ENCODE measurements at regions not wholly inside any gene's neighbourhood (a gene's known extent, or its start where the extent isn't known, plus 50 kb on each side); places are given as distances from the start of the nearest gene placed in this dataset.

GRCh38 chr3:34374521-34374920, 576.1 kb downstream of the PDCD6IP start:
- DNase-seq (ENCODE audit: low read depth, low spot score), result no peak

- DNase-seq (ENCODE audit: low read depth, low spot score), result no peak
Observed at GRCh38 chr3:34376691-34377090, 578.3 kb downstream of the PDCD6IP start.

GRCh38 chr3:34377961-34378360, 579.5 kb downstream of the PDCD6IP start:
- no peak for DNase-seq (ENCODE audit: low read depth, low spot score)

GRCh38 chr3:34381243-34381642, 582.8 kb downstream of the PDCD6IP start:
- DNase-seq (ENCODE audit: low read depth, low spot score), result no peak

- DNase-seq (ENCODE audit: low read depth, low spot score), result no peak
Observed at GRCh38 chr3:34382859-34383258, 584.4 kb downstream of the PDCD6IP start.

- no peak for DNase-seq (ENCODE audit: low read depth, low spot score)
Observed at GRCh38 chr3:34386309-34386708, 587.9 kb downstream of the PDCD6IP start.

- no peak for DNase-seq (ENCODE audit: low read depth, low spot score)
Observed at GRCh38 chr3:34387826-34388564, 589.6 kb downstream of the PDCD6IP start.

GRCh38 chr3:34388830-34389229, 590.4 kb downstream of the PDCD6IP start:
- no peak for DNase-seq (ENCODE audit: low read depth, low spot score)

- no peak for DNase-seq (ENCODE audit: low read depth, low spot score)
Observed at GRCh38 chr3:34394978-34395748, 596.7 kb downstream of the PDCD6IP start.

- no peak for DNase-seq (ENCODE audit: low read depth, low spot score)
Observed at GRCh38 chr3:34396288-34396687, 597.9 kb downstream of the PDCD6IP start.

GRCh38 chr3:34396956-34397355, 598.5 kb downstream of the PDCD6IP start:
- no peak for DNase-seq (ENCODE audit: low read depth, low spot score)

GRCh38 chr3:34399401-34399800, 601.0 kb downstream of the PDCD6IP start:
- no peak for DNase-seq (ENCODE audit: low read depth, low spot score)

GRCh38 chr3:34405159-34405558, 606.7 kb downstream of the PDCD6IP start:
- no peak for DNase-seq (ENCODE audit: low read depth, low spot score)

- no peak for DNase-seq (ENCODE audit: low read depth, low spot score)
Observed at GRCh38 chr3:34407281-34407680, 608.9 kb downstream of the PDCD6IP start.

- no peak for DNase-seq (ENCODE audit: low read depth, low spot score)
Observed at GRCh38 chr3:34408088-34408487, 609.7 kb downstream of the PDCD6IP start.

GRCh38 chr3:34411596-34411995, 613.2 kb downstream of the PDCD6IP start:
- DNase-seq (ENCODE audit: low read depth, low spot score), result no peak

GRCh38 chr3:34419801-34420200, 621.4 kb downstream of the PDCD6IP start:
- no peak for DNase-seq (ENCODE audit: low read depth, low spot score)

- DNase-seq (ENCODE audit: low read depth, low spot score), result no peak
Observed at GRCh38 chr3:34421762-34422161, 623.3 kb downstream of the PDCD6IP start.

- DNase-seq (ENCODE audit: low read depth, low spot score), result no peak
Observed at GRCh38 chr3:34439796-34440195, 641.4 kb downstream of the PDCD6IP start.

GRCh38 chr3:34444137-34444536, 645.7 kb downstream of the PDCD6IP start:
- no peak for DNase-seq (ENCODE audit: low read depth, low spot score)

GRCh38 chr3:34449305-34449704, 650.9 kb downstream of the PDCD6IP start:
- no peak for DNase-seq (ENCODE audit: low read depth, low spot score)

- no peak for DNase-seq (ENCODE audit: low read depth, low spot score)
Observed at GRCh38 chr3:34463414-34463813, 665.0 kb downstream of the PDCD6IP start.

- no peak for DNase-seq (ENCODE audit: low read depth, low spot score)
Observed at GRCh38 chr3:34464646-34465045, 666.2 kb downstream of the PDCD6IP start.

Measured in smooth muscle cell of the brain vasculature (primary cell).